ENCODE measurements at regions not wholly inside any gene's neighbourhood (a gene's known extent, or its start where the extent isn't known, plus 50 kb on each side); places are given as distances from the start of the nearest gene placed in this dataset.
"Not testable (repeated sequence)": the region's sequence is repeated elsewhere in the genome, so short reads cannot be mapped to it uniquely, and the experiment has no call there.

DNA sequence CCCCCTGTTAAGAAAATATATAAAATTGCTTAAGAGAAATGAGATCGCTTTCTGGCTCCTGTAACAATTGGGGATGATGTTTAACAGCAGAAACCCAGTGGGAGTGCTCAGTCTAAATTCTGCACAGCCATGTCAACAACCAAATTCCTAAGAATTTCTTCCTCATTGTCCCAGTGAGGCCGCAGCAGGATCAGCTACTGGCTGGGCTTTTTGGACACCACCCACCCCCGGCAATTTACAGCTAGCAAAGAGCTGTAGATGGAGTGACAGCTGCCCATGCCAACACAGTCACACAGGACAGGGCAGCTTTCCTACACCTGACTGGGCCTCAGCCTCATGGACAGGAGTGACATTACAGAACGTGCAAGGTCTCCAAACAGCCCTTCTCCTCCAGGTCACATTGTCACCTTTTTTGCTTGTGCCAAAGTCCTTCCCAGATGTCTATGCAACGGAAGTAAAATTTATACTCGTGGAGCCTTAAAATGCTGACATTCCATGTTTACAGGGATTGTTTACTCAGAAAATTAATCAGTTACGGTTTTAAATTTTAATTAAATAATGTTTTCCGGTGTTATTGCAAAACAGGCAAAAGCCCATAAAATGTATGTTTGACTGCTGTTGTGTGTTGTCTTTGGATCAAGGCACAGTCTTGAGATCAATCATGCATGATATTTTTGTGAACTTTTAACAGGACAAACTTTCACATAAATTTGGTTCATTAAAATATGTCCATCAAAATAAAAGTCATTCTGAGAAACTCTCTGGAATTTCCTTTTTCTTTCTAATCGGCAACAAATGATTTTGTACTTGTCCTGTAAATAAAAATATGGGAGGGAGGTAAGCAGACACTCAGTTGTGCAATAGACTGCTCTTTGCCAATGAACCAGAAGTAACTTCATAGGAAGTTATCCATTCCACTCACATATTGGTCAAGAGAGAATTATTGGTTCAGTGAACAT is 943.2 kb downstream of the MCTP2 start:
- no peak for DNase-seq (ENCODE audit: low read depth, low spot score)

- no peak for DNase-seq (ENCODE audit: low read depth, low spot score)
Observed at GRCh38 chr15:95175914-95176658, 944.7 kb downstream of the MCTP2 start.

GRCh38 chr15:95176794-95177577 is 945.6 kb downstream of the MCTP2 start:
- no peak for DNase-seq (ENCODE audit: low read depth, low spot score)

DNA sequence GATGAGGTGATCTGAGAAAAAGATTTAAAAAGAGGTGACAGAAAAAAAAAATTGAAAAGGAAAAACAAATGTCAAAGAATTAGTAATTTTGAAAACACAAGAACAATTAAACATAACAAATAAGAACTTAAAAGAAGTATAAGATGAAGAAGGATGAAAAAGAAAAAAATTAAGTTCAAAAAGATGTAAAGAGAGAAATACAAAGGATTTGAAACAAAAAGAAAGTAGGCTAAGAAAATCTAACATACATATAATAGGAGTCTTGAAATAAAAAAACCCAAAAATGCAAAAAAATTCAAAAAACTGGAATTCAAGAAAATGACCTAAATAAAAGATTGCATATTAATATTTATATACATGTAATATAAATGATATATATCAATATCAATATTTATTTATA is 949.2 kb downstream of the MCTP2 start:
- DNase-seq (ENCODE audit: low read depth, low spot score), result no peak

DNA sequence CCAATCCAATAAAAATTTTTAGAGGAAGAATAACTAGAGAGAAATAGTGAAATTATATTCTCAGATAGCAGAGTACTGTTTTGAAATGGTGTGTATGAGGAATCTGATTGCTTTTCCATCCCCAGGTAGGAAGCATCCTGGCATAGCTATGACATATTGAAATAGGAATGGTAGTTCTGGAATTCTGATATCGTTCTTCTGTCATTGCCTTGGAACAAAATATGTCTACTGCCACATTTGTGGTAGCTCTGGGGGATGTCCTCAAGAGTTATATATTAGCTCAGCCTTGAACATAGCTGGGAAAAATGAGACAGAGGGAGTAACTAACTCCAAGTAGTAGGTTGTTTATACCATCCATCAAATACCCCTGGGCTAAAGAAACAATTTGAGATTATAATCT is 950.7 kb downstream of the MCTP2 start:
- no peak for DNase-seq (ENCODE audit: low read depth, low spot score)

GRCh38 chr15:95192923-95193322 is 961.6 kb downstream of the MCTP2 start:
- no peak for DNase-seq (ENCODE audit: low read depth, low spot score)

DNA sequence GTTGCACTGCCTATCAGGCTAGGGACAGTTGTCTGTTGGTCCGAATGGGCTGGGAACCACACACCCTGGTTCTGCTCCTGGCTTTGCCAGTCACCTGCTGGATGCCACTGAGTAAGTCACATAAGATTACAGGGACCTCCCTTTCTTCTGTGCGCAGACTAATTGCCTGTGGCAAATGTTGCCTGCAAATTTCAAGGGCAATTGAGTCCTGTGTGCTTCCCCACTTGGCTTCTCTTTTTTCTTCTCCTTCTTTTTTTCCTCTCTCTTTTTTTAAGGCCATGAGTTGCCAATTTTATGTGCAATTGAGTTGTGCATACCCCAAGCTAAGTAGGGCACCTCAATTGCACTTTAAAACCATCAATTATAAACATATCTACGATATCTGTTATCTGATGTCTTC is 963.4 kb downstream of the MCTP2 start:
- DNase-seq (ENCODE audit: low read depth, low spot score), result no peak

DNA sequence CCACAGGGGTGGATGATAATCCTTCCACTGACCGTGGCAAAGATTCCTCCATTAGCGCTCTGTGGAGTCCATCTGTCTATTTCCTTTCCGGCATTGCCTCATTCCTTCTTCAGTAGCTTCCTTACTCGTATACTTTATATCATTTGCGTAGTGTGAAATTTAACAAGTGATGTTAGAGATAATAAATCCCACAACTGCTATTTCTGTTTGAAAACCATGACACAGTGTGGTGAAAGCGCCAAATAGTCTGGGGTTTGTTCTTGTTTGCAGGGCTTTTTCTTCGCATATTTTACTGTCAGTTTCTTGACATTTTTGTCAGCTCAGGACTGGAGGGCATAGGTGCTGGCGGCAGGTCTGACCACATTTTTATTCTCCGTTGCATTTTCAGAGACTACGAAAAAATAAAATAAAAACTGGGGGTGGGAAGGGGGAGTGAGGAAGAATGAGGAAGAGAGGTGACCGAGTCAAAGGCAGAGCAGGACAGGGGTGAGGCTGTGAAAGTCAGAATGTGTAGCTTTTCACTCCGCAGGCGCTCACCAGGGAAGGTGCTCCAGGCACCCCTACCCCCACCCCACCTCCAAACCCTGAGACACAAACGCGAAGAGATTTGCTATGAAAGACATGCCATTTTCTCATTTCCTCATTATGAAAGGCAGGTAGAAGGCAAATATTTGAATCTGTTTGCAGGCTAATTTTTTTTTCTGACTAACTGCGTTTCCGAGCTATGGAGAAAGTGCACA is 965.0 kb downstream of the MCTP2 start:
- no peak for DNase-seq (ENCODE audit: low read depth, low spot score)

DNA sequence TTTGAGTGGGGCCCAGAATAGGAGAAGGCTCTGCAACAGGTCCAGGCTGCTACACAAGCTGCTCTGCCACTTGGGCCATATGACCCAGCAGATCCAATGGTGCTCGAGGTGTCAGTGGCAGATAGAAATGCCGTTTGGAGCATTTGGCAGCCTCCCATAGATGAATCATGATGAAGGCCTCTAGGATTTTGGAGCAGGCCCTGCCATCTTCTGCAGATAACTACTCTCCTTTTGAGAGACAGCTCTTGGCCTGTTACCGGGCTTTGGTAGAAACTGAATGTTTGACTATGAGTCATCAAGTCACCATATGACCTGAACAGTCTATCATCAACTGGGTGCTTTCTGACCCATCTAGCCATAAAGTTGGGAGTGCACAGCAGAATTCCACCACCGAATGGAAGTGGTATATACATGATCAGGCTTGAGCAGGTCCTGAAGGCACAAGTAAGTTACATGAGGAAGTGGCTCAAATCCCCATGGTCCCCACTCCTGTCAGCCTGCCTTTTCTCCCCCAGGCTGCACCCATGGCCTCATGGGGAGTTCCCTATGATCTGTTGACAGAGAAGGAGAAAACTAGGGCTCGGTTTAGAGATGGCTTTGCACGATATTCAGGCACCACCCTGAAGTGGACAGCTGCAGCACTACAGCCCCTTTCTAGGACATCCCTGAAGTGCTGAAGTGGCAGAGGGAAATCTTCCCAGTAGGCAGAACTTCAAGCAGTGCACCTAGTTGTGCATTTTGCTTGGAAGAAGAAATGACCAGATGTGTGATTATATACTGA is 971.4 kb downstream of the MCTP2 start:
- no peak for DNase-seq (ENCODE audit: low read depth, low spot score)

DNA sequence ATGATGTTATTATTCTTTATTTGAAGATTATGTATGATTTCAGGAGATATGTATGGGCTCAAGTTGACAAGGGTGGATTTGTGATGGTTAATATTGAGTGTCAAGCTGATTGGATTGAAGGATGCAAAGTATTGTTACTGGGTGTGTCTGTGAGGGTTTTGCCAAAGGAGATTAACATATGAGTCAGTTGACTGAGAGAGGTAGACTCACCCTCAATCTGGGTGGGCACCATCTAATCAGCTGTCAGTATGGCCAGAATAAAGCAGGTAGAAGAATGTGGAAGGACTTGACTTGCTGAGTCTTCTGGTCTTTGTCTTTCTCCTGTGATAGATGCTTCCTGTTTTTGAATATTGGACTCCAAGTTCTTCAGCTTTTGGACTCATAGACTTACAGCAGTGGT is 973.7 kb downstream of the MCTP2 start:
- DNase-seq (ENCODE audit: low read depth, low spot score), result no peak

- DNase-seq (ENCODE audit: low read depth, low spot score), result not testable (repeated sequence)
Observed at GRCh38 chr15:95205830-95206229, 974.5 kb downstream of the MCTP2 start.

- DNase-seq (ENCODE audit: low read depth, low spot score), result no peak
Observed at GRCh38 chr15:95208071-95208470, 976.7 kb downstream of the MCTP2 start.

- DNase-seq (ENCODE audit: low read depth, low spot score), result no peak
Observed at GRCh38 chr15:95208988-95209387, 977.6 kb downstream of the MCTP2 start.

- DNase-seq (ENCODE audit: low read depth, low spot score), result no peak
Observed at GRCh38 chr15:95210436-95210981, 979.1 kb downstream of the MCTP2 start.

DNA sequence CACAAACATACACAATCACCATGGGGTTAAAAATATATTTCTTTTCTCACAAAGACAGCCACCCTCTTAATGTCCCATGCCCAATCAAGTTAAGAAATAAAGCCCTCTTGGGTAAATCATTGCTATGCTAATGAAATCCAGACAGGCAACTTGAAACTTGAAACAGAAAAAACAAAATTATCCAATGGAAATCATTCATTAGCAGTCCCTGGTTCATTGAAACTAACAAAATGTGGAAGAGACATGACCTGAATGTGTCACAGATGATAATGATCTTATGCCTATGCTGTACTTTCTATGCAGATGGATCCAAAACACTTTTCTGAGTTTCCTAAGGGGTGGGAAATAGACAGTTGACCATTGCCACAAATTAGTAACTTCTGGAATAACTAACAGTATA is 983.7 kb downstream of the MCTP2 start:
- no peak for DNase-seq (ENCODE audit: low read depth, low spot score)

DNA sequence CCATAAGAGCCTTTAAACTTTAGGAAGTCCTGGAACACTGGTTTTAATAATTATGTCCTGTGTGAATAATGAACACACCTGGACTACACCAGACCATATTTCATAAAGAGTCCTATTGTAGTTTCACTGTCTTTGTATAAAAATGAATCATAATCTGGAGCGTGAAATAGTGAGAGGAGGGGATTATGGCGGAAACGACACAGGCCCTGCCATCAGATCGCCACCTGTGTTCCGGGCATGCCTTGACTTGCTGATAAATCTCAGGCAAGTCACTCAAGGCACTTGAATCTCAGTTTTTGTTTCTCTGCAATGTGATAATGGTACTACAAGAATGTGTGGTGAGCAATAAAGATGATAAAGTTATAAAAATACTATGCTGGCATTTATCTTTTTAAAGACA is 995.5 kb downstream of the MCTP2 start:
- DNase-seq (ENCODE audit: low read depth, low spot score), result no peak

DNA sequence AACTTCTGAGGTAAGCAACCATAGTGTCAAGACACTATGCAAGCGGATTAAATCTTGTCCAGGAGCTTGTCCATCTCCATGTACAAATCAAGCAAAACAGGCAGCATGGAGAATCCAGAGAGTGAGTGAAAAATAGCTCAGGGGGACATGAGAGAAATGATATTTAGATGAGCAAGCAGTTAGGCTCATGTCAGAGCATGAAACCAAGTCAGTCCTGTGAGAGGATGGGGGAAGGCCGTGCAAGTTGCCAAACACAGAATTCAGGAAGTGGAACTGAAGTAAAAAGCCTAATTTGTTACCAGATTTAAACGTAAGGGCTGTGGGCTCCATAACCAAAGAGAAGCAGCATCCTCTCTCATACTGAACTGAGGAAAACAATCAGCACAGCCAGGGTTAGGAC is 995.9 kb downstream of the MCTP2 start:
- no peak for DNase-seq (ENCODE audit: low read depth, low spot score)

- DNase-seq (ENCODE audit: low read depth, low spot score), result no peak
Observed at GRCh38 chr15:95228856-95229555, 997.6 kb downstream of the MCTP2 start.

GRCh38 chr15:95235033-95235432 is 1003.7 kb downstream of the MCTP2 start:
- DNase-seq (ENCODE audit: low read depth, low spot score), result no peak

Data from brain pericyte (primary cell).